Pulmonary artery endothelial cell (primary cell): ENCODE measurements at regions not wholly inside any gene's neighbourhood (a gene's known extent, or its start where the extent isn't known, plus 50 kb on each side); places are given as distances from the start of the nearest gene placed in this dataset.

ENCODE experiments used
- DNase-seq: peaks from one replicate; pipeline ENCODE4 v3.0.0-alpha.2; 2011; ENCODE audit warnings: low read depth, low spot score

DNA sequence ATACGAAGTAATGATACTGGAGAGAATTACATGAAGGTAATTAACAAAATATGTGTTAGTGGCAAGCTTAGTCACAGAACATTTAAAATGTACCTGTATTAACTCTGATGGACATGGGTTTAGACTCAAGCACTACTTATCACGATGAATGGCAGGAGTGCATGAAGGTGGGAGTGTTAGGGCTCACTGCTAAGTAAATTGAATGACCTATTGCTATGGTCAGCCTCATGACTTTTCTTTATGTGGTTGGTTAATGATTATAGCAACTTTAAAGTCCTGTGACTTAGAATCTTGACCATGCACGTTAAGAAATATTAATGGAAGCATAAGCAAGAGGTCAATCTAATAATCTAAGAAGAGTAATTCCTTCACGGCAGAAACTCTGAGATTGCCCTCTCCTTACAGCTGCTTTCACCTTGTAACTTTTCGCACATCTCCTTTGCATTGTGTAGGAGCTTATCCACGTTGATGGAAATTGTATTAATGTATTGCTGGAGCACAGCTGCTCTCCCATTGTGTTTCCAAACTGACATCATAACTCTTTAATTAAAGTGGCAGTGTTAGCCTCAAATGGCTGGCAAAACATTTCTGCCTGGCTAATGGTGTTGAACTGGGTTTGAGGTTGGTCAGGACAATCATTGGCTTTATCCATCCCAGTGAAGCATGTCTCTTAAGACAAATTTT lies 114.5 kb downstream of the RXFP2 start:
- DNase-seq: no peak

- DNase-seq: no peak
Observed at GRCh38 chr13:31859571-31859970, 120.2 kb downstream of the RXFP2 start.

- no peak for DNase-seq
Observed at GRCh38 chr13:31860002-31860401, 120.7 kb downstream of the RXFP2 start.

DNA sequence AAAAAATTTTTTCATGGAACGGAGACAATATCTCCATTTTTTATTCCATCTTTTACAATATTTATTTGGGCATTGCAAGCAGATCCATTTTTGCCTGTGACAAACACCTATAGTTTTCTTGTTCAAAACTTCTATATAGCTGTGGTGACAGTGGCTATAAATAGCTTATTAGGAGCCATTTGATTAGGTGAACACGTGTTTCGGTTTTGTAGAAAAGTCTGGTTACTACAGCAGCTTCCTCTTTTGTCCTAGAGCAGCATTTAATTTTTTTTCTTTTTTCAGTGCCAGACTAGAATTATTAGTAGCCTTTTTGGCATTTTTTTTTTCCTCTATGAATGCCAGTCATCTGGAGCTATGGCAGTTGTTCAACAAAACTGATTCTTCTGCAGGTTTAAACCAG lies 123.5 kb downstream of the RXFP2 start:
- no peak for DNase-seq

GRCh38 chr13:31864307-31864706 lies 125.0 kb downstream of the RXFP2 start:
- DNase-seq: no peak

DNA sequence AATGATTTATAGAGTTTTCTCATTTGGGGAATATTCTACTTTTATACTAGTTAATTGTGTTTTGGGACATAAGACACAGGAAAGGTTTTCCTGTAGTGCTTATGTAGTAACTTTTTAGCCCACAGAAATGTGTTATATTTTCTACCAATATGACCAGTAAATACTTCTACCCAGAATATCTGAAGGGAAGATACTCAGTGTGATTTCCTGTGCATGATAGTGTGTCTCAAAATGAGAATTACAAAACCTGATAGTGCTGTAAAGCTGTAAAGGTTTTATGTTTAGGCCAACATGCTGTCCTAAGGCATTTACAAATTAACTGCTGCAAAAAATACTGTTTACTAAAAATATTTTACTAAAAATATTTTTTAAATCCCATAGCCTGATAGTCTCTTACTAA lies 126.8 kb downstream of the RXFP2 start:
- no peak for DNase-seq

DNA sequence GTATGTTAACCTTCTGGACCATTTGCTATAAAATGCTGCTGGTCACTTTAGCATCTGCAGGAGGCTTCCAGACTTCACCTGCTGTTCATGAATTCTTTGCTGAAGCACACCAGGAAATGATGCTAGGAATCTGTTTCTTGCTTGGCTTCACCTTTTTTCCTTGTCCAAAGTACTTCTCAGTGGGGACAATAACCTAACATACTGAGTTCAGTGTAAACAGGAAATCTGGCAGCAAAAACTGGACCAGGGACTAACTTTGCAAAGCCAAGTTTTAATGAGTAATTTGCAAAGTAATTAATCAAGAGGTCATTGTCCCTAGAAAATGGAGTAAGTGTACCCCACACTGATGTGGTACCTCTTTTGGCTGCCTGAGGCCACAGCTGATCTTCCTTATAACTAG lies 128.4 kb downstream of the RXFP2 start:
- DNase-seq: no peak

- DNase-seq: no peak
Observed at GRCh38 chr13:31869582-31869981, 130.3 kb downstream of the RXFP2 start.

DNA sequence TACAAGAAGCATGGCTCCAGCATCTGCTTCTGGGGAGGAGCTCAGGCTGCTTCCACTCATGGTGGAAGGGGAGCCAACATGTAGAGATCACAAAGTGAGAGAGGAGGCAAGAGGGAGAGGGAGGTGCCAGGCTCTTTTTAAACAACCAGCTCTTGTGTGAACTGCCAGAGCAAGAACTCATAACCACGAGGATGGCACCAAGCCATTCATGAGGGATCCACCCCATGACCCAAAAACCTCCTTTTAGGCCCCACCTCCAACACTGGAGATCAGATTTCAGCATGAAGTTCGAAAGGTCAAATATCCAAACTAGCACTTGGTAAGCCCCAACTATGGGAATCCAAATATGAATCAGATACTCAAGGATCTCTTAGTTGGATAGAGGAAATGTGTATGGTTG lies 131.2 kb downstream of the RXFP2 start:
- no peak for DNase-seq

- no peak for DNase-seq
Observed at GRCh38 chr13:31873145-31873544, 133.8 kb downstream of the RXFP2 start.

- no peak for DNase-seq
Observed at GRCh38 chr13:31875134-31875533, 135.8 kb downstream of the RXFP2 start.

GRCh38 chr13:31878052-31878451 lies 138.7 kb downstream of the RXFP2 start:
- no peak for DNase-seq

DNA sequence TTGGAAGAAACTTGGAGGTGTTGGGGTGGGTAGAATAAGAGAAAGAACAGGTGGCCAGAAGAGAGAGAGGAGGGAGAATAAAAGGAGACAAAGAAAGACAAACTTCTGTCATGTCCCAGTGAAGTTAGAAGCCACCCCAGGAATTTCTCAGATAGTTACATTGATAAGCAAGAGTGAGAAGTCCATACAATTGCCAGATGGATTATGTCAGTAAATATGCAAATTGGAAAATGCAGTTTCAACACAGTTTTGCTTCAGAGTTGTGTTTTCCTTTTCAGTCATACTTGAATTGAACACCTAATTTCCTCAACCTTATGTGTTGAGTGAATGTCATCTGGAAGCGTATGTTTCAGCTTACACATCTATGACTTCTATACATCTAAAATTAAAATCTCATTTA lies 139.2 kb downstream of the RXFP2 start:
- DNase-seq: no peak

DNA sequence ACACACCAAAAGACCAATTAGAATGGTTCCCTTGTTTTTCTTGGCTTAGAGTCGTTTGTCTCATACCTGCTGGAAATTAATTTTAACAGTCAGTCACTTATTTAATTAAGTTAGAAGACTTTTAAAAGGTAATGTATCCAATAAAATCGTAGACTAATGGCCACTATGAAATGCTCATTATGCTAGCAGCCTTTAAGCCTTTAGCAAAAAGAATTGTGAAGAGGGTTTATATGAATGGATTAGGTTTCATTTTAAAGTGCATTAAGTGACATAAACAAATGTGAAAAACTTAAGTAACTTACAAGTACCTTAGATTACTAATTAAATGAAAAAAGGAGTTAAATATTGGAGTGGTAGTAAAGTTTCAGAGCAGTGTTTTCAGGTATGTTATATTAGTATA lies 139.6 kb downstream of the RXFP2 start:
- no peak for DNase-seq

DNA sequence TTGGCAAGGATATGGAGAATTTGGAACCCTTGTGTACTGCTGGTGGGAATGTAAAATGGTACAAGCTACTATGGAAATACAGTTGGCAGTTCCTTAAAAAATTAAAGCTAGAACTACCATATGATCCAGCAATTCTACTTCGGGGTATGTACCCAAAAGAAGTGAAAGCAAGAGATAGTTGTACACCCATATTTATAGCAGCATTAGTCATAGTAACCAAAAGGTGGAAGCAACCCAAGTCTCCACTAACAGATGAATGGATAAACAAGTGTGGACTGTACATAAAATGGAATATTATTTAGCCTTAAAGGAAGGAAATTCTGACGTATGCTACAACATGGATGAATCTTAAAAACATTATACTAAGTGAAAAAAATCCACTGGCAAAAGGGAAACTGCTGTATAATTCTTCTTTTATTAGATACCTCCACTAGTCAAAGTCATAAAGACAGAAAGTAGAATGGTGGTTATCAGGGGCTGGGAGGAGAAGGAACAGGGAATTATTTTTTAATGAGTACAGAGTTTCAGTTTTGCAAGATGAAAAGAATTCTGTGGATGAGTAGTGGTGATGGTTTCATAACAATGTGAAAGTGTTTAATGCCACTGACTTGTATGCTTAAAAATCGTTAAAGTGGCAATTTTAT lies 141.6 kb downstream of the RXFP2 start:
- no peak for DNase-seq

DNA sequence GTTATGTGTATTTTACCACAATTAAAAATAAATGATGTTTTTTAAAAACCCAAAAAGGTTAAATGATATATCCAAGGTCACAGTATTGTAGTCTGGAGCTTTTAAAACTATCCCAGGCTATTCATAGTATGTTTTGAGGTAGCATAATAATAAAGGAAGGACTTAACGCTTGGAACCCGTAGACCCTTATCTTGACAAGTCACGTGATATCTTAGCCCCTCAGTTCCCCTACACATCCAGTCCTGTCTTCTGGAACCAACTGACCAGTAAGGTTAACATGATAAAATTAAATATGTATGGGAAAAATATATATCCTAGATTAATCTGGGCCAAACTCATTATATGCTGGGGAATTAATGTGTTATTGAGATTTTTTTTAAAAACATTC lies 142.2 kb downstream of the RXFP2 start:
- no peak for DNase-seq

- no peak for DNase-seq
Observed at GRCh38 chr13:31882794-31883193, 143.5 kb downstream of the RXFP2 start.

DNA sequence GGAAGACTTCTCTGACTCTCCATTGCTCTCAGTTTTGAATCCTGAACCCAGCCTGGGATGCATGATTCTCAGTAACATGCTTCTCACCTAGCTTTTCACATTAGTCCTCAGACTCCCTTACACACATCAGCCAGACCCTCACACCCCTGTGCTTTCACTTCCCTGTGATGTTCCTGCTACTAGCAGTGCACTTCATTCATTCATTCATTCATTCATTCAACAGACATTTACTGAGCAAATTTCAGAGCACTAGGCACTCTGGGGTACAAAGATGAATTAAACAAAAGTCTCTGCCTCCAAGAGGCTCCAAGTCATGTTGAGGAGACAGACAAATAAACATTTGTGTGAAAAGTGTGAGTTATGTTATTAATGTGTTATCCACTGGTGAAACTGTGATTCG lies 145.2 kb downstream of the RXFP2 start:
- DNase-seq: no peak

DNA sequence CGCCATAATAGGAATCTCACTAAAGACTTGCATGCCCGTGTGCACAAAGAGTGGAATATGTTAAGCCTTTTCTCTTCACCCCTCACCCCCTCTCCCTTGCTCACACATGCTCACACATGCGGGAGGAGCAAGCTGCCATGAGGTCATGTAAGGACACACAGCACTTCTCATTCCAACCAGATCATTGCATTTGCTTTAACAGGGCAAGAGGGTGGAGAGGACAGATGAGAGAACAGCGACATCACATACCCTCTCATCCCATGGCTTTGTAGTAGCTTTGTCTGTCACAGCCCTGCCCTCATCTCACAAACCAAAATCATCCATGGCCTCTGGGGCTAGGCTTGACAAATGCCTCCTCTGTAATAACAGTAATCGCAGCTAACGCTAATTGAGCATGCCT lies 145.6 kb upstream of the FRY start:
- DNase-seq: no peak

DNA sequence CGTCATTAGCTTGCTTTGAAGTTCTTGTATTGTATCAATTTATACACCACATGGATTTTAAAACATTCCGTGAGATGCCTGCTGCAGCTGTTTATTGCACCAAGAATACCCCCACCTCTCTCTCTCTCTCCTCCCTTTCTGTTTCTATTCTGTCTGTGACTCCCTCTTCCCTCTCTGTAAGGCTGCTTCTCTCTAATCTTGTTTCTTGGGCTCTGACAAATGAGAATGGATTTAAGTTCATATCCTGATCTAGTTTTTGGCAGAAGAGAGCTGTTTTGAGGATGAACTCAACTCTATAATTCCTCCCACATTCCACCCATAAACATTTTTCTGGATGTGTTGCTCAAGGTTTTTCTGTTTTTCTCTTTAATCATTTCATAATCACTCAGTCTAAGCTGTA lies 144.3 kb upstream of the FRY start:
- no peak for DNase-seq

DNA sequence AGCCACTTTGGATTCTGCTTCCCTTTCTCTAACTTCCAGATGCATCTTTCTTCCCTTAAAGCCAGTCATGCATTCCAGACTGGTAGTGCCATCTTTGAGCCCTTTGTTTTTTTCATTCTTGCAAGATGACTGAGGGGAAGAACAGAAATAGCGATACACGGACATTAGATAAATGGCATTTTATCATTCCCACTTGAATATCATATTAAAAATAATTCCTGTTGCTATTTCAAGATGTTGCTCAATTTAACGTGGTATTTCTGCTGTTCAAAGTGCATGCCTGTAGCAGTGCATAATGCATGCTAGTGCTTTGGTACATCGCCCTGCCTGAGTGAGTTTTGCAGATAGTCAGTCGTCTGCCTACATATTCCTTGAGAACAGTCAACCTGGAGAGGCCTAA lies 140.6 kb upstream of the FRY start:
- DNase-seq: no peak

GRCh38 chr13:31891472-31891871 lies 140.1 kb upstream of the FRY start:
- no peak for DNase-seq

DNA sequence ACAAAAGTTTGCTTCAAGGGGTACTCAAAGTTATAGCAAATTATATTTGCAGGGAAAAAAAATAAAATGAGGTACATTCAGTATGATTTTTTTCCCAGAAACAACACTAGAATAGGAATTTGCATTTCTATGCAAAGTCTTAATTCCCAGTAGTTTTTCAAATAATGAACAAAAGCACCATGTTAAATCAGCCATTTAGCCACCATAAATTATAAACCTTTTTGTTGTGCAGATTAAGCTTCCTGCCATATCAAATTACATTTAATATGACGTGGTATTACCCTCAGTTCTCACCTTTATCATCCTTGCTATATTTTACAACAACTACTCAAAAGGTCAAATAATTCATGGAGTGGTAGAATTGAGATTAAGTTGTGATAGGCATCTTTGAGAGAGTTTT lies 136.6 kb upstream of the FRY start:
- no peak for DNase-seq

DNA sequence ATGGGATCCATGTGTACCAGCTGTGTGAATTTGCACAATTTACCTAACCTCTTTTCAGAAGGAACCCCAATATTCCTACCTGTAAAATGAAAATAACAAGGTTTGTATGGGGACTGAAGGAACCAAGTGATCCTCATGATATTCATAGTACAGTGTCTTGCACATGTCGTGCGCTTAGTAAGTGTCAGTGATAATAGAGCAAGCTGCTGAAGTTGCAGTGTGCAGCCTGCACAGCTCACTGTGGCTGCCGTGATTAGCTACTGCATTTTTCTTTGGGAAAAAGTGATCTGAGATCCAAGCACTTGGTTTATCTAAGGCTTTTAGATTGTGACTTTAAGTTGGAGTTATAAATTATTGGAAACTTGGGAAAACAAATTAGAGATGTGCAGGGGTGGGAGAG lies 135.9 kb upstream of the FRY start:
- no peak for DNase-seq
